Testis (tissue), 2 donors: ENCODE measurements at regions not wholly inside any gene's neighbourhood (a gene's known extent, or its start where the extent isn't known, plus 50 kb on each side); places are given as distances from the start of the nearest gene placed in this dataset.

Experiments used
- DNase-seq: peaks from one replicate; pipeline ENCODE4 v3.0.0-alpha.2; 2019
- H3K27ac ChIP-seq, 2 donors: fragments of 200-600 bp; sonication (generic); one replicate each; pipeline ENCODE4 v1.5.1; 2019
- H3K27me3 ChIP-seq: fragments of 200-600 bp; sonication (generic); one replicate; pipeline ENCODE4 v1.5.1; 2019
- H3K36me3 ChIP-seq: fragments of 200-600 bp; sonication (generic); one replicate; pipeline ENCODE4 v1.5.1; 2017; ENCODE audit warnings: low read depth; ENCODE audit errors: missing control alignments
- H3K4me1 ChIP-seq: fragments of 200-600 bp; sonication (generic); one replicate; pipeline ENCODE4 v1.5.1; 2019
- H3K4me3 ChIP-seq, 2 donors: fragments of 200-600 bp; sonication (generic); one replicate each; pipeline ENCODE4 v1.5.1; 2017 to 2019
- H3K9me3 ChIP-seq: fragments of 200-600 bp; sonication (generic); one replicate; pipeline ENCODE4 v1.5.1; 2017
- CTCF ChIP-seq, 3 experiments: fragments of 450-650 bp in 2 of 3; fragments of 200-600 bp in 1 of 3; sonication (generic) in 1 of 3; IDR thresholded peaks; one replicate each; pipeline ENCODE4 v1.5.1; 2016 to 2019; ENCODE audit warnings: antibody characterized with exemption in 3 of 3, mild to moderate bottlenecking in 2 of 3, moderate library complexity in 1 of 3
- POLR2A ChIP-seq: fragments of 450-650 bp; IDR thresholded peaks from one replicate; pipeline ENCODE4 v1.6.1; 2017; ENCODE audit warnings: antibody characterized with exemption, mild to moderate bottlenecking, moderate library complexity
- WGBS, 2 donors: methylation state at CpG; one replicate each; pipeline ENCODE4 v1.1.5; 2018; 5-methylcytosine and 5-hydroxymethylcytosine counted together
- intact Hi-C: fragments of 100-400 bp; cut with DNase I; formaldehyde crosslinking; loops from one replicate; pipeline ENCODE4 v1.15.1; 2023; ENCODE audit warnings: low total_unique reads

- H3K4me1 ChIP-seq, result no peaks in the 10 kb centered on the region
- DNase-seq, result no peak
- no peak overlapping the region for H3K4me3 ChIP-seq
- H3K27ac ChIP-seq, result no peak overlapping the region
- no peaks in the 10 kb centered on the region for H3K36me3 ChIP-seq
- intact Hi-C loops, result no loop called here
- no peaks in the 10 kb centered on the region for H3K9me3 ChIP-seq
- H3K27me3 ChIP-seq, result no peaks in the 10 kb centered on the region
- TF ChIP-seq CTCF (IDR thresholded peaks at IDR 0.05) (no peak), POLR2A (no peak)
- WGBS, 2 donors, result 85 to 89% methylated on average over 7 of the region's 7 CpGs
These were observed 1067.7 kb upstream of the PABPC4L start for GRCh38 chr4:135269125-135269890.

- no peak overlapping the region for H3K4me3 ChIP-seq
- 48 to 63% methylated on average over 3 of the region's 3 CpGs for WGBS, 2 donors
- H3K4me1 ChIP-seq, result no peaks in the 10 kb centered on the region
- intact Hi-C loops, result no loop called here
- DNase-seq, result no peak
- no peaks in the 10 kb centered on the region for H3K27me3 ChIP-seq
- H3K9me3 ChIP-seq, result no peaks in the 10 kb centered on the region
- TF ChIP-seq CTCF (IDR thresholded peaks at IDR 0.05) (no peak), POLR2A (no peak)
- no peaks in the 10 kb centered on the region for H3K36me3 ChIP-seq
- H3K27ac ChIP-seq, result no peak overlapping the region
These were observed 1066.8 kb upstream of the PABPC4L start for GRCh38 chr4:135268369-135268768.

GRCh38 chr4:135267148-135267865, 1065.7 kb upstream of the PABPC4L start:
- TF ChIP-seq POLR2A, result no peak
- TF ChIP-seq CTCF (IDR thresholded peaks at IDR 0.05), result no peak
- Histone ChIP-seq H3K27me3 (no peaks in the 10 kb centered on the region), H3K4me1 (no peaks in the 10 kb centered on the region), H3K4me3 (no peak overlapping the region), H3K27ac (no peak overlapping the region), H3K9me3 (no peaks in the 10 kb centered on the region), H3K36me3 (no peaks in the 10 kb centered on the region)
- DNase-seq, result no peak
- intact Hi-C loops, result no loop called here
- WGBS, 2 donors, result 44 to 46% methylated on average over 13 of the region's 13 CpGs

- intact Hi-C loops, result no loop called here
- Histone ChIP-seq H3K27ac (no peak overlapping the region), H3K9me3 (no peaks in the 10 kb centered on the region), H3K4me3 (no peak overlapping the region), H3K36me3 (no peaks in the 10 kb centered on the region), H3K27me3 (no peaks in the 10 kb centered on the region), H3K4me1 (no peaks in the 10 kb centered on the region)
- no peak for DNase-seq
- no peak for TF ChIP-seq POLR2A
- no peak for TF ChIP-seq CTCF (IDR thresholded peaks at IDR 0.05)
These were observed 1054.5 kb upstream of the PABPC4L start for GRCh38 chr4:135256111-135256510.

GRCh38 chr4:135250040-135250439, 1048.5 kb upstream of the PABPC4L start:
- WGBS, 2 donors, result 38 to 63% methylated on average over 1 of the region's 1 CpG

More at GRCh38 chr4:135250040-135250439, 1048.5 kb upstream of the PABPC4L start:
- Histone ChIP-seq H3K36me3 (no peaks in the 10 kb centered on the region), H3K4me1 (no peaks in the 10 kb centered on the region), H3K4me3 (no peak overlapping the region), H3K27me3 (no peaks in the 10 kb centered on the region), H3K27ac (no peak overlapping the region), H3K9me3 (no peaks in the 10 kb centered on the region)
- no peak for TF ChIP-seq CTCF (IDR thresholded peaks at IDR 0.05)
- TF ChIP-seq POLR2A, result no peak
- no peak for DNase-seq
- intact Hi-C loops, result no loop called here
